LNCAP (cell line): ENCODE measurements at regions not wholly inside any gene's neighbourhood (a gene's known extent, or its start where the extent isn't known, plus 50 kb on each side); places are given as distances from the start of the nearest gene placed in this dataset.

Experiments
- CTCF ChIP-seq: fragments of 450-650 bp; IDR thresholded peaks from 2 replicates; pipeline ENCODE4 v1.5.1; 2017; ENCODE audit warnings: mild to moderate bottlenecking

- no peak for TF ChIP-seq CTCF
Observed at GRCh38 chr12:132404435-132404855, 75.1 kb upstream of the GALNT9 start.

GRCh38 chr12:132403636-132404434 is 74.4 kb upstream of the GALNT9 start:
- TF ChIP-seq CTCF: no peak

- no peak for TF ChIP-seq CTCF
Observed at GRCh38 chr12:132402831-132403416, 73.5 kb upstream of the GALNT9 start.

- no peak for TF ChIP-seq CTCF
Observed at GRCh38 chr12:132401982-132402381, 72.6 kb upstream of the GALNT9 start.

GRCh38 chr12:132400011-132400641 is 70.7 kb upstream of the GALNT9 start:
- no peak for TF ChIP-seq CTCF

GRCh38 chr12:132399092-132400010 is 70.0 kb upstream of the GALNT9 start:
- TF ChIP-seq CTCF: no peak

GRCh38 chr12:132398386-132398991 is 69.1 kb upstream of the GALNT9 start:
- TF ChIP-seq CTCF: no peak
